ENCODE measurements at regions not wholly inside any gene's neighbourhood (a gene's known extent, or its start where the extent isn't known, plus 50 kb on each side); places are given as distances from the start of the nearest gene placed in this dataset.

DNA sequence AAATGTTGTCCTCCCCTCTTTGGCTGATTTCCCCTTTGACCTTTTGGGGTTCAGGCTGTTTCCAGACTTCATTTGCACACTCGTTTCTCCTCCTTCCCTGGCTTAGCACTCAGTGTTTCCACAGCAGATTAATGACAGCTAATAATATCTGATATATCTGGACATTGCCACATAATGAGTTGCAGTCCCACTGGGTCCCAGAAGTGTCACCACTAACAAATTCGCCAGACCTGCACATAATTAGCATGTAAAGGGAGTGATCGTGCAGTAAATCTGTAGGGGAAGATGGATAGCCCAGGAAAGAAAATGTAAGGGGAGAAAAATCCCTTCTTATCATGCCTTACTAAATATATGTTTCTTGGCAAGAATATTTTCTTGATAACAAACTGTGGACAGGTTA is 922.1 kb downstream of the TFAP2A start:
- Mint-ChIP-seq H3K27ac (no peak overlapping the region), H3K27me3 (no peaks in the 10 kb centered on the region), H3K9me3 (peaks cover 18% of the 10 kb centered on the region), H3K4me3 (no peak overlapping the region), H3K36me3 (no peaks in the 10 kb centered on the region), H3K4me1 (no peaks in the 10 kb centered on the region)
- CTCF ChIA-PET = no interaction called here
- no peak for DNase-seq

- no peaks in the 10 kb centered on the region for H3K27me3 Mint-ChIP-seq
- H3K27ac Mint-ChIP-seq = no peak overlapping the region
- peaks cover 3% of the 10 kb centered on the region for H3K9me3 Mint-ChIP-seq
- no peak overlapping the region for H3K4me3 Mint-ChIP-seq
- DNase-seq = no peak
- no peaks in the 10 kb centered on the region for H3K36me3 Mint-ChIP-seq
- CTCF ChIA-PET = no interaction called here
- H3K4me1 Mint-ChIP-seq = no peaks in the 10 kb centered on the region
Observed at GRCh38 chr6:9487128-9487527, 927.7 kb downstream of the TFAP2A start.

DNA sequence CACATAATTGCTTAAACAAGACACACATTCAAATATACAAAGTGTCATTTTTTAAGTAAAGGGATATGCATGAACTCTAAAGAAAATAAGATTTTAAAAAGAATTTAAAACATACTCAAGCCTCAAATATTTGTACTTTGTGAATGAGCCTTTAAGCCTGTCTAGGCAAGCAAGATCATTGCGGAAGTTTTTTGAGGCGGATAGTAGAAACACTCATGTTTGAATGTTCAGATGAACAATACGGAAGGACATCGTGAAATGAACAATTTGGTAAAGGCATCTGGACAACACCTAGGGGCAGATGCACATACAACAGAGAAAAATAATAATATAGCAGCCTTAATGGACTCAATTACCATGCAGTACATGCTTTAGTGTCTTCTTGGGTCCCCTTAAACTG is 928.9 kb downstream of the TFAP2A start:
- CTCF ChIA-PET = no interaction called here
- Mint-ChIP-seq H3K27ac (no peak overlapping the region), H3K9me3 (peaks cover 3% of the 10 kb centered on the region), H3K4me1 (no peaks in the 10 kb centered on the region), H3K27me3 (no peaks in the 10 kb centered on the region), H3K4me3 (no peak overlapping the region), H3K36me3 (no peaks in the 10 kb centered on the region)
- DNase-seq = no peak

GRCh38 chr6:9484686-9485085 is 930.2 kb downstream of the TFAP2A start:
- Mint-ChIP-seq H3K4me3 (no peak overlapping the region), H3K27ac (no peak overlapping the region), H3K36me3 (no peaks in the 10 kb centered on the region), H3K27me3 (no peaks in the 10 kb centered on the region), H3K4me1 (no peaks in the 10 kb centered on the region), H3K9me3 (peaks cover 3% of the 10 kb centered on the region)
- CTCF ChIA-PET = no interaction called here
- DNase-seq = no peak

DNA sequence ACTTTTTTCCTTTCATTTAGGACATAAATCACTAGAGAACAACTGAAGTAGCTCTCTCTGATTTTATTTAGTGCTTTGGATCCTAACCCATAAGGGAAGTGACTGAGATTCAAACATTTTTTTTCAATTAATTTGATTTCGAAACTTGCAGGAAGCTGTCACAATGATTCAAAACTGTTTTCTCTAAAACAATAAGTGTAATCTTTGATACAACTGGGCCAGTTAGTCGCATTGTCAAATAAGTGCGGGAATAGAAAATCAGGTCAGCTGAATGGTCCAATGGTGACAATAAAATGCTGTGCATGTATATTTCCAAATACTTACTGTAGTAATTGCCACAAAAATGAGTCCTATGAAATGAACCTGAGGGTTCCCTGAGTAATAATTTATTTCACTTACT is 930.8 kb downstream of the TFAP2A start:
- H3K4me1 Mint-ChIP-seq = no peaks in the 10 kb centered on the region
- H3K27me3 Mint-ChIP-seq = no peaks in the 10 kb centered on the region
- CTCF ChIA-PET = no interaction called here
- no peak for DNase-seq
- no peak overlapping the region for H3K27ac Mint-ChIP-seq
- H3K4me3 Mint-ChIP-seq = no peak overlapping the region
- H3K9me3 Mint-ChIP-seq = peaks cover 3% of the 10 kb centered on the region
- no peaks in the 10 kb centered on the region for H3K36me3 Mint-ChIP-seq

DNA sequence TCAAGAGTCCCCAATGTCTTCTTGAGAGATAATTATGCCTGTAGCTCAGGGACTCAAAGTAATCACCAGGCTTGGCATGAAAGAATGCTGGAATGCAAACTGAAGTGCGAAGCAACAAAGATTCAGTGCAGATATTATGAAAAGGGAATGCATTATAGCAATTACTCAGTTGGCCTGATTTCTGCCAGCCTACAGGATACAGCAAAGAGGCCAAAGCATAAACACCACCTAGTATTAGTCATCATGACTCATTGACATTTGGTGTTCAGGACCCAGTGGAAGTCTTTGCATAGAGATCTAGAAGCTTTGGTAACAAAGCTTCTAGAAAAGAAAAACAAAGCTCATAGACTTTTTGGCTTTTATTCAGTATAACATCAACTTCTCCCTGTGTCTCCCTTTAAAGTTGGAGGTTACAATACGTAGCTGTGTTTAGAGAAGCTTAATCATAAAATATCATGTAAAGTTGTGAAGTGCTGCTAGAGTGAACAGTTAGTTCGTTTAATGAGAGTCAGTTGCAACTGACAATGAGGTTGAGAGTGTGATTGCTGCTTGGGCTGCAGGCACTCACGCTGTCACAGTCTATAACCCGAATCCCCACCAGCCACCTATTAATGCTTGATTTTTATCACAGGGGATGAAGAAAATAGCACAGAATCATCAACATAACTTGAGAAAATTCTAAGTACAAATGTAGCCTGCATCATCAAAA is 932.7 kb downstream of the TFAP2A start:
- CTCF ChIA-PET = no interaction called here
- no peak for DNase-seq
- H3K9me3 Mint-ChIP-seq = no peaks in the 10 kb centered on the region
- H3K4me1 Mint-ChIP-seq = no peaks in the 10 kb centered on the region
- no peak overlapping the region for H3K4me3 Mint-ChIP-seq
- H3K27ac Mint-ChIP-seq = no peak overlapping the region
- H3K27me3 Mint-ChIP-seq = no peaks in the 10 kb centered on the region
- no peaks in the 10 kb centered on the region for H3K36me3 Mint-ChIP-seq

- Mint-ChIP-seq H3K27me3 (no peaks in the 10 kb centered on the region), H3K4me3 (no peak overlapping the region), H3K27ac (no peak overlapping the region), H3K36me3 (no peaks in the 10 kb centered on the region), H3K9me3 (no peaks in the 10 kb centered on the region), H3K4me1 (no peaks in the 10 kb centered on the region)
- no peak for DNase-seq
- CTCF ChIA-PET = no interaction called here
Observed at GRCh38 chr6:9481292-9482029, 933.4 kb downstream of the TFAP2A start.

DNA sequence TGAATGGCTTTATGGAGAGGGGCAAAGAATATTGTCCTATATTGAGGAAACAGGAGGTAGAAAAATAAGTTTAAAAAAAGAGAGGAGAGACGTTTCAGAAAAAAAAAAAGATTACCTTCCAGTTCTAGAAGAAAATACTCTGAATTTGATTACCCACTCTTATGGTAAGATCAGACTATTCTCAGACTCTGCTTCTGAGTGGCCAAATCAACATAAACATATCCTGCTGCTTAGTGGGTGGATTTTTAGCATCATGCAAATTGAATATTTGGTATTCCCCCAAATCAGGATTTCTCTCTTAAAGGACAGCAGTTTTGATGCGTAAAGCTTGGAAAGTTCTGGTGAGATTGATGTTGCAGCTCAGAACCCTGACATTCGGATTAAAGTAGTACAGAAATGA is 946.6 kb downstream of the TFAP2A start:
- Mint-ChIP-seq H3K9me3 (peaks cover 3% of the 10 kb centered on the region), H3K4me1 (no peaks in the 10 kb centered on the region), H3K27me3 (no peaks in the 10 kb centered on the region), H3K36me3 (no peaks in the 10 kb centered on the region), H3K27ac (no peak overlapping the region), H3K4me3 (no peak overlapping the region)
- CTCF ChIA-PET = no interaction called here
- DNase-seq = no peak

- no peak overlapping the region for H3K27ac Mint-ChIP-seq
- peaks cover 3% of the 10 kb centered on the region for H3K9me3 Mint-ChIP-seq
- no peak overlapping the region for H3K4me3 Mint-ChIP-seq
- H3K27me3 Mint-ChIP-seq = no peaks in the 10 kb centered on the region
- no peaks in the 10 kb centered on the region for H3K4me1 Mint-ChIP-seq
- no peaks in the 10 kb centered on the region for H3K36me3 Mint-ChIP-seq
- no peak for DNase-seq
- CTCF ChIA-PET = no interaction called here
Observed at GRCh38 chr6:9467741-9468140, 947.1 kb downstream of the TFAP2A start.

GRCh38 chr6:9464583-9464982 is 950.3 kb downstream of the TFAP2A start:
- Mint-ChIP-seq H3K4me3 (no peak overlapping the region), H3K9me3 (no peaks in the 10 kb centered on the region), H3K36me3 (no peaks in the 10 kb centered on the region), H3K27me3 (no peaks in the 10 kb centered on the region), H3K27ac (no peak overlapping the region), H3K4me1 (no peaks in the 10 kb centered on the region)
- DNase-seq = no peak
- CTCF ChIA-PET = no interaction called here

- no peak overlapping the region for H3K4me3 Mint-ChIP-seq
- CTCF ChIA-PET = no interaction called here
- H3K27me3 Mint-ChIP-seq = no peaks in the 10 kb centered on the region
- H3K4me1 Mint-ChIP-seq = no peaks in the 10 kb centered on the region
- H3K27ac Mint-ChIP-seq = no peak overlapping the region
- DNase-seq = no peak
- H3K9me3 Mint-ChIP-seq = no peaks in the 10 kb centered on the region
- H3K36me3 Mint-ChIP-seq = no peaks in the 10 kb centered on the region
Observed at GRCh38 chr6:9463311-9463710, 951.6 kb downstream of the TFAP2A start.

DNA sequence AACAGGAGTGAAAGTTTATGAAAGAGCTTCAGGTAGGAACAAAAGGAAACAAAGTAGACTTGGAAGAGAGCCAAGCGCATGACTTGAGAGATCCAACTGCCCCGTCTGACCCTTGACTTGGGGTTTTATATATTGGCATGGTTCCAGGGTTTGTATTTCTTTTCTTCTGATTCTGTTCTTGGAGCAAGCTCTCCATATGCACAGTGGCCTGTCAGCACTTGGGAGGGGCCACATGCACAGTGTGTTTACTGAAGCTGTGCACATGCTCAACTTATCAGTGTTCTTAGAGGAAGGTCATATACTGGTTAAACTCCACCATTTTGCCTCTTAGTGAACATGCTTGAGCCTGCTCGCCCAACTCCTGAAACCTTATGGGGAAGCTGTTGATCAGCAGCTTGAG is 953.7 kb downstream of the TFAP2A start:
- DNase-seq = no peak
- Mint-ChIP-seq H3K9me3 (no peaks in the 10 kb centered on the region), H3K27ac (no peak overlapping the region), H3K4me1 (no peaks in the 10 kb centered on the region), H3K36me3 (no peaks in the 10 kb centered on the region), H3K27me3 (no peaks in the 10 kb centered on the region), H3K4me3 (no peak overlapping the region)
- CTCF ChIA-PET = no interaction called here

DNA sequence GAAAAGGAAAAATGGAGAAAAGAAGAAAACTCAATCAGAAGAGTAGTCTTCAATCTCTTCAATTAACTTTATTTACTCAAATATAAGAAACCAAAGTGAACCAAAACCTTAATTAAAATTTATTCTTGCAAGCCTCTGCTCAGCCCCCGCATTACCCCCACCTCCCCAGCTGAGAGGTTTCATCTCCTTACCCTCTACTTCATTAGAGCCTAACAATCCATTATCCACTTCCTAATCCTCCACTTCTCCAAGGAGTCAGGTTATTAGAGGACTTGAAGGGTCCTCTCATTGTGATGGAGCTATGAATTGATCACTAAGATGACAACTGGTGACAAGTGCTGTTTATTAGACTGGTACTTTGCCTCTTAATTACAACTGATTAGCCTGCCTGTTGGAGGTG is 956.5 kb downstream of the TFAP2A start:
- Mint-ChIP-seq H3K27me3 (no peaks in the 10 kb centered on the region), H3K4me1 (no peaks in the 10 kb centered on the region), H3K4me3 (no peak overlapping the region), H3K27ac (no peak overlapping the region), H3K36me3 (no peaks in the 10 kb centered on the region), H3K9me3 (no peaks in the 10 kb centered on the region)
- no peak for DNase-seq
- CTCF ChIA-PET = no interaction called here

GRCh38 chr6:9455864-9456658 is 958.8 kb downstream of the TFAP2A start:
- Mint-ChIP-seq H3K4me1 (no peaks in the 10 kb centered on the region), H3K36me3 (no peaks in the 10 kb centered on the region), H3K27ac (no peak overlapping the region), H3K4me3 (no peak overlapping the region), H3K27me3 (no peaks in the 10 kb centered on the region), H3K9me3 (no peaks in the 10 kb centered on the region)
- no peak for DNase-seq
- CTCF ChIA-PET = no interaction called here
